HCT116 (cell line): ENCODE measurements at regions not wholly inside any gene's neighbourhood (a gene's known extent, or its start where the extent isn't known, plus 50 kb on each side); places are given as distances from the start of the nearest gene placed in this dataset.

ENCODE experiments used
- ATAC-seq: fragments of 200-7000 bp; cut with Tn5 transposase; 2 replicates; pipeline ENCODE4 v1.9.1; 2020; ENCODE audit warnings: mild to moderate bottlenecking, moderate library complexity
- BruUV-seq: library from RNA; stranded (reverse); fragments of 400-500 nt; replicated peaks from 2 replicates; lab custom pipeline; 2021; lab: Mats Ljungman, UMichigan
- CTCF ChIA-PET: fragments of 300-600 bp; sonication (Branson Sonifier 250); formaldehyde crosslinking; loops from one replicate; lab custom pipeline; 2021; ENCODE audit warnings: antibody characterized with exemption; lab: Charles Lee
- POLR2A ChIA-PET: fragments of 300-600, 350-600 bp; sonication (Branson Sonifier 250); formaldehyde crosslinking; loops from one replicate; lab custom pipeline; 2021; ENCODE audit warnings: antibody characterized with exemption; lab: Charles Lee
- RAD21 ChIA-PET, 2 experiments: fragments of 300-600 bp; sonication (Branson Sonifier 250); formaldehyde crosslinking; loops; one replicate each; lab custom pipeline; 2023; ENCODE audit warnings: low total read pairs in 2 of 2; ENCODE audit not compliant: uncharacterized antibody in 2 of 2, unreplicated experiment in 2 of 2, low non-redundant PET in 1 of 2; lab: Charles Lee
- DNase-seq: peaks from one replicate; pipeline ENCODE4 v3.0.0-alpha.2; 2010; ENCODE audit warnings: low read depth, low spot score
- H2AFZ ChIP-seq: fragments of 200-600 bp; shearing (Covaris generic), sonication (generic); 2 replicates; pipeline ENCODE4 v1.6.1; 2017; ENCODE audit warnings: low read depth, mixed run types, mixed read lengths, antibody characterized with exemption, low read length; ENCODE audit not compliant: poor library complexity, severe bottlenecking
- H3K27ac ChIP-seq: 2 replicates; pipeline ENCODE4 v1.5.1; 2012; ENCODE audit warnings: low read depth, low read length
- H3K27me3 ChIP-seq: fragments of 200-600 bp; sonication (generic); 2 replicates; pipeline ENCODE4 v1.6.1; 2016; ENCODE audit warnings: mixed run types, low read length, mixed read lengths; ENCODE audit not compliant: insufficient read depth
- H3K36me3 ChIP-seq, 2 experiments: fragments of 200-500 bp in 1 of 2; fragments of 200-600 bp in 1 of 2; sonication (Bioruptor generic) in 1 of 2; sonication (generic) in 1 of 2; 2 replicates each; pipeline versions ENCODE4 v1.5.1 to v1.6.1; 2014 to 2016; ENCODE audit warnings: low read length in 2 of 2, inconsistent platforms in 1 of 2, mixed read lengths in 1 of 2, mixed run types in 1 of 2; ENCODE audit not compliant: insufficient read depth in 2 of 2, control insufficient read depth in 1 of 2
- H3K4me1 ChIP-seq, 2 experiments: fragments of 200-600 bp in 1 of 2; sonication (generic) in 1 of 2; 2 replicates each; pipeline versions ENCODE4 v1.5.1 to v1.6.1; 2012 to 2017; ENCODE audit warnings: low read length in 2 of 2, inconsistent platforms in 1 of 2, mild to moderate bottlenecking in 1 of 2, mixed read lengths in 1 of 2, mixed run types in 1 of 2, moderate library complexity in 1 of 2; ENCODE audit not compliant: insufficient read depth in 2 of 2, control insufficient read depth in 1 of 2
- H3K4me2 ChIP-seq: fragments of 200-600 bp; sonication (generic); 2 replicates; pipeline ENCODE4 v1.6.1; 2017; ENCODE audit warnings: mixed run types, low read length, mixed read lengths
- H3K4me3 ChIP-seq, 2 experiments: fragments of 200-600 bp in 1 of 2; sonication (generic) in 1 of 2; replicated peaks in 1 of 2; 2 replicates each; pipeline ENCODE4 v1.5.1; 2011 to 2016; ENCODE audit warnings: low read length in 2 of 2, control low read depth in 1 of 2, low read depth in 1 of 2, mild to moderate bottlenecking in 1 of 2, mixed read lengths in 1 of 2, mixed run types in 1 of 2
- H3K79me2 ChIP-seq: fragments of 200-600 bp; sonication (generic); 2 replicates; pipeline ENCODE4 v1.6.1; 2017; ENCODE audit warnings: mild to moderate bottlenecking, mixed run types, low read length, moderate library complexity, mixed read lengths; ENCODE audit not compliant: insufficient read depth
- H3K9ac ChIP-seq: fragments of 200-600 bp; sonication (generic); 2 replicates; pipeline ENCODE4 v1.6.1; 2016; ENCODE audit warnings: low read length, mixed read lengths
- H3K9me2 ChIP-seq: fragments of 200-600 bp; sonication (generic), shearing (Covaris generic); 2 replicates; pipeline ENCODE4 v1.6.1; 2017; ENCODE audit warnings: mixed run types, mild to moderate bottlenecking, moderate library complexity; ENCODE audit not compliant: insufficient read depth
- H3K9me3 ChIP-seq, 2 experiments: fragments of 200-500 bp in 1 of 2; fragments of 200-600 bp in 1 of 2; sonication (Bioruptor generic) in 1 of 2; sonication (generic) in 1 of 2; 2 replicates each; pipeline ENCODE4 v1.6.1; 2014 to 2017; ENCODE audit warnings: low read length in 2 of 2, mixed read lengths in 2 of 2, inconsistent platforms in 1 of 2, low read depth in 1 of 2, mild to moderate bottlenecking in 1 of 2, mixed run types in 1 of 2, moderate library complexity in 1 of 2; ENCODE audit not compliant: control insufficient read depth in 1 of 2, insufficient read depth in 1 of 2
- H4K20me1 ChIP-seq: fragments of 200-600 bp; sonication (generic), shearing (Covaris generic); 2 replicates; pipeline ENCODE4 v1.6.1; 2017; ENCODE audit warnings: mixed run types, mild to moderate bottlenecking, moderate library complexity; ENCODE audit not compliant: insufficient read depth
- ATF3 ChIP-seq: IDR thresholded peaks from 2 replicates; pipeline ENCODE4 v1.6.1; 2012
- CEBPB ChIP-seq: IDR thresholded peaks from 2 replicates; pipeline ENCODE4 v1.6.1; 2012; ENCODE audit warnings: low read depth
- CTCF ChIP-seq, 3 experiments: fragments of 200-600 bp in 1 of 3; sonication (generic) in 1 of 3; IDR thresholded peaks in 2 of 3; conservative IDR thresholded peaks in 1 of 3; 2 replicates each; pipeline ENCODE4 v1.5.1; 2012 to 2017; ENCODE audit warnings: low read depth in 2 of 3, low read length in 2 of 3, antibody characterized with exemption in 1 of 3, borderline replicate concordance in 1 of 3, control low read depth in 1 of 3, mild to moderate bottlenecking in 1 of 3, mixed read lengths in 1 of 3, mixed run types in 1 of 3, moderate library complexity in 1 of 3; ENCODE audit not compliant: insufficient read depth in 1 of 3
- EGR1 ChIP-seq: IDR thresholded peaks from 2 replicates; pipeline ENCODE4 v1.6.1; 2012; ENCODE audit warnings: low read depth
- ELF1 ChIP-seq: IDR thresholded peaks from 2 replicates; pipeline ENCODE4 v1.6.1; 2012; ENCODE audit warnings: low read depth, borderline replicate concordance
- EZH2phosphoT487 ChIP-seq: fragments of 200-600 bp; IDR thresholded peaks from 2 replicates; pipeline ENCODE4 v1.6.1; 2018; ENCODE audit warnings: antibody characterized with exemption, borderline replicate concordance
- JUND ChIP-seq: IDR thresholded peaks from 2 replicates; pipeline ENCODE4 v1.6.1; 2012
- MAX ChIP-seq: IDR thresholded peaks from 2 replicates; pipeline ENCODE4 v1.6.1; 2012
- POLR2AphosphoS5 ChIP-seq: IDR thresholded peaks from 2 replicates; pipeline ENCODE4 v1.6.1; 2011; ENCODE audit warnings: mild to moderate bottlenecking, low read depth, low read length, moderate library complexity
- RAD21 ChIP-seq: IDR thresholded peaks from 2 replicates; pipeline ENCODE4 v1.6.1; 2012; ENCODE audit warnings: low read depth, mild to moderate bottlenecking
- SIN3A ChIP-seq: IDR thresholded peaks from 2 replicates; pipeline ENCODE4 v1.6.1; 2012; ENCODE audit warnings: low read depth
- SP1 ChIP-seq: IDR thresholded peaks from 2 replicates; pipeline ENCODE4 v1.6.1; 2012; ENCODE audit warnings: low read depth
- TCF7L2 ChIP-seq: IDR thresholded peaks from 2 replicates; pipeline ENCODE4 v1.7.0; 2011; ENCODE audit warnings: borderline replicate concordance, inconsistent platforms; ENCODE audit not compliant: insufficient read depth, insufficient read length; ENCODE audit errors: extremely low read depth
- ZFX ChIP-seq: fragments of 450-650 bp; IDR thresholded peaks from 2 replicates; pipeline ENCODE4 v1.6.1; 2017
- ZNF274 ChIP-seq: fragments of 200-500 bp; sonication (Bioruptor generic); IDR thresholded peaks from 2 replicates; pipeline ENCODE4 v1.6.1; 2014; ENCODE audit warnings: mild to moderate bottlenecking, low read depth, low read length, inconsistent platforms
- intact Hi-C: fragments of 100-400 bp; cut with micrococcal nuclease; formaldehyde crosslinking; loops from 2 replicates; pipeline ENCODE4 v1.10.0; 2022

DNA sequence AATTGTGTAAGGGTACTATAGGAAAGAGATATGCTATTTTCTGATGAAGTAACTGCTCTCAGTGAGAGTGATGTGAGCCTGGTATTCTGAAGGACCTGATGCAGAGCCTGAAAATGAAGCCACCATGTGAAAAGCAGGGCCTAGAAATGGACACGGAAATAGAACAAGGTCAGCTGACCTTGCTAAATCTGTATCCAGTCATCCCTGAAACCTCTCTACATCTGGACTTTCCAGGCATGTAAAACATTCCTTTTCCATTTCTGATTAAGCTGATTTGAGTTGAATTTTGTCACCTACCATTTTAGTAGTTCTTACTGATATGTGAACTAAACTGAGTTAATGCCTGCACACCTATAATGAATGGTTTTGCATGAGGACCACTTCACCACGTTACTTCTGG, 72.4 kb upstream of the NEIL3 start:
- ChIA-PET RAD21 (no interaction called here), POLR2A (no interaction called here), CTCF (no interaction called here)
- DNase-seq = no peak
- no peak overlapping the region for H3K4me2 ChIP-seq
- no peaks in the 10 kb centered on the region for H3K79me2 ChIP-seq
- intact Hi-C loops = no loop called here
- no peaks in the 10 kb centered on the region for H3K36me3 ChIP-seq
- BruUV-seq = no TSS peak
- no peak for ATAC-seq
- no peak overlapping the region for H2AFZ ChIP-seq
- no peaks in the 10 kb centered on the region for H3K27me3 ChIP-seq
- no peaks in the 10 kb centered on the region for H3K9me3 ChIP-seq
- no peaks in the 10 kb centered on the region for H4K20me1 ChIP-seq
- no peak overlapping the region for H3K9ac ChIP-seq
- H3K27ac ChIP-seq = no peak overlapping the region
- H3K4me1 ChIP-seq = no peaks in the 10 kb centered on the region
- H3K4me3 ChIP-seq = no peak overlapping the region
- TF ChIP-seq MAX = no peak
- TF ChIP-seq ZNF274 = no peak
- TF ChIP-seq, all 23 proteins: peak for 0
- H3K9me2 ChIP-seq = no peaks in the 10 kb centered on the region

- DNase-seq = no peak
- BruUV-seq = no TSS peak
- H3K9me3 ChIP-seq = no peaks in the 10 kb centered on the region
- TF ChIP-seq EZH2phosphoT487 (no peak), RAD21 (no peak), ATF3 (no peak), SIN3A (no peak), ZNF274 (no peak), CTCF (IDR thresholded peaks at IDR 0.05 in 2 of 3, conservative IDR thresholded peaks at IDR 0.05 in 1 of 3; ENCODE audit: borderline replicate concordance in 1 of 3, insufficient read depth in 1 of 3, low read depth in 2 of 3, low read length in 2 of 3) (no peak), CEBPB (no peak), MAX (no peak), EGR1 (no peak), ELF1 (no peak), ZFX (no peak), SP1 (no peak), JUND (no peak), TCF7L2 (no peak), POLR2AphosphoS5 (no peak)
- TF ChIP-seq, all 23 proteins: peak for 0
- no peak overlapping the region for H3K27ac ChIP-seq
- no peak for ATAC-seq
- ChIA-PET RAD21 (no interaction called here), POLR2A (no interaction called here), CTCF (interaction anchor here (1.4 kb wide), 1 partner anchor 192 kb away, joined by 3 read pairs; no protein-coding TSS in a partner anchor)
- H3K4me1 ChIP-seq = no peaks in the 10 kb centered on the region
- intact Hi-C loops = no loop called here
- H3K4me2 ChIP-seq = no peak overlapping the region
- no peaks in the 10 kb centered on the region for H3K27me3 ChIP-seq
- no peaks in the 10 kb centered on the region for H3K9me2 ChIP-seq
- H3K36me3 ChIP-seq = no peaks in the 10 kb centered on the region
- H3K79me2 ChIP-seq = no peaks in the 10 kb centered on the region
- H3K4me3 ChIP-seq = no peak overlapping the region
- no peak overlapping the region for H3K9ac ChIP-seq
- no peaks in the 10 kb centered on the region for H4K20me1 ChIP-seq
- H2AFZ ChIP-seq = no peak overlapping the region
Measured at GRCh38 chr4:177239477-177239876, 70.2 kb upstream of the NEIL3 start.
